A549 (cell line): ENCODE measurements at regions not wholly inside any gene's neighbourhood (a gene's known extent, or its start where the extent isn't known, plus 50 kb on each side); places are given as distances from the start of the nearest gene placed in this dataset.

Source experiments
- POLR2A ChIP-seq: IDR thresholded peaks from 2 replicates; pipeline ENCODE4 v1.6.1; 2012; ENCODE audit warnings: mild to moderate bottlenecking, low read length
- ZC3H11A ChIP-seq: fragments of 450-650 bp; IDR thresholded peaks from 2 replicates; pipeline ENCODE4 v1.6.1; 2014; ENCODE audit warnings: antibody characterized with exemption, mild to moderate bottlenecking
- TF ChIP-seq, protein P1 (sequence below): fragments of >200 bp; sonication (Bioruptor Twin); formaldehyde crosslinking; IDR thresholded peaks from 3 replicates; pipeline ENCODE4 v1.5.1; 2016
- TF ChIP-seq, protein P2 (sequence below): IDR thresholded peaks from 2 replicates; pipeline ENCODE4 v1.6.1; 2012

DNA sequence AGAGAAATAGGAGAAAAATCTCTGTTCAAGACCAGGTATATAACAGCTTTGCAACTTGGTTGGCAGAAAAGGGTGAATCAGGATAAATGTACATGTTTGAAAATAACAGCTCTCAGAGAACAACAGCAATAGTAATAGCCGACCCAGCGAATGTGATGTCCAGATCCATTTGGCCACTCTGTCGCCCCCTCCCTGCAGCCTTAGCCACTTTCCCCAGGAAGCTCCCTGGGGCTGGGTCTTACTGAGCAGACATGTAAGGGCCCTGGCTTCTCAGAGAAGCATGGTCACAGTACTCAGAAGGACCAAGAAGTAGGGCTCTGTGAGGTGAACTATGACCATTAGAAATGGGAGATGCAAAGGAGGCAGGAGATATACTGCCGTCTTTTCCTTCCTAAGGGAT is 154.1 kb upstream of the SNX19 start:
- TF ChIP-seq POLR2A (no peak), ZC3H11A (no peak)
- TF ChIP-seq, protein P1, sequence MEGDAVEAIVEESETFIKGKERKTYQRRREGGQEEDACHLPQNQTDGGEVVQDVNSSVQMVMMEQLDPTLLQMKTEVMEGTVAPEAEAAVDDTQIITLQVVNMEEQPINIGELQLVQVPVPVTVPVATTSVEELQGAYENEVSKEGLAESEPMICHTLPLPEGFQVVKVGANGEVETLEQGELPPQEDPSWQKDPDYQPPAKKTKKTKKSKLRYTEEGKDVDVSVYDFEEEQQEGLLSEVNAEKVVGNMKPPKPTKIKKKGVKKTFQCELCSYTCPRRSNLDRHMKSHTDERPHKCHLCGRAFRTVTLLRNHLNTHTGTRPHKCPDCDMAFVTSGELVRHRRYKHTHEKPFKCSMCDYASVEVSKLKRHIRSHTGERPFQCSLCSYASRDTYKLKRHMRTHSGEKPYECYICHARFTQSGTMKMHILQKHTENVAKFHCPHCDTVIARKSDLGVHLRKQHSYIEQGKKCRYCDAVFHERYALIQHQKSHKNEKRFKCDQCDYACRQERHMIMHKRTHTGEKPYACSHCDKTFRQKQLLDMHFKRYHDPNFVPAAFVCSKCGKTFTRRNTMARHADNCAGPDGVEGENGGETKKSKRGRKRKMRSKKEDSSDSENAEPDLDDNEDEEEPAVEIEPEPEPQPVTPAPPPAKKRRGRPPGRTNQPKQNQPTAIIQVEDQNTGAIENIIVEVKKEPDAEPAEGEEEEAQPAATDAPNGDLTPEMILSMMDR, result no peak
- TF ChIP-seq, protein P2, sequence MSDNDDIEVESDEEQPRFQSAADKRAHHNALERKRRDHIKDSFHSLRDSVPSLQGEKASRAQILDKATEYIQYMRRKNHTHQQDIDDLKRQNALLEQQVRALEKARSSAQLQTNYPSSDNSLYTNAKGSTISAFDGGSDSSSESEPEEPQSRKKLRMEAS, result no peak
